ENCODE measurements at regions not wholly inside any gene's neighbourhood (a gene's known extent, or its start where the extent isn't known, plus 50 kb on each side); places are given as distances from the start of the nearest gene placed in this dataset.

DNA sequence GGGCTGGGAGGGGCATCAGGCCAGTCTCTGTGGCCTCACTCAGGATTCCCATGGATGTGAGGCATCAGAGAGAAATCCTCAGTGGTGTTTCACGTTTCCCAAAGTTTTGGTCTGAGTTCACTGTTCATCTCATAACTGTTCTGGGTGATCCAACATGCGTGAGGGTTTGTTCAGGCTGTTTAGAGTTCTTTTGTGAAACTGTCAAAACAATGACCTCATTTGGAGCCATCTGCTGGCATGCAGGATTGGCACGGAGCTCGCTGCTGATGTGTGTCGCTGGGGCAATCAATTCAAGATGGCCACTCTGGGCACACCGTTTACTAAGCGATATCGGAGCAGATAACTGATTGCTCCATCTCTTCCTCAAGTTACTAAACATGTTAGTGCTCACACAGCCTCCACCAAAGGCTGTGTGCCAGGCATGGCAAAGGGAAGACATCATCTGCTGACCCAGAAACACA, 365.6 kb downstream of the WDR11 start:
- Histone ChIP-seq H3K9ac (ENCODE audit: low read depth, low read length, poor library complexity, severe bottlenecking) (no peak overlapping the region), H3K9me2 (replicated peaks; ENCODE audit: low read depth, low read length) (no peaks in the 10 kb centered on the region), H3K4me3 (ENCODE audit: low read length, poor library complexity, severe bottlenecking) (no peak overlapping the region), H4K20me1 (ENCODE audit: insufficient read depth, low read length, poor library complexity, severe bottlenecking) (no peaks in the 10 kb centered on the region), H2AFZ (ENCODE audit: low read length) (no peak overlapping the region), H3K4me1 (ENCODE audit: insufficient read depth, low read length, poor library complexity, severe bottlenecking) (no peaks in the 10 kb centered on the region), H3K36me3 (ENCODE audit: insufficient read depth, low read length) (no peaks in the 10 kb centered on the region), H3K4me2 (ENCODE audit: low read depth, low read length, poor library complexity, severe bottlenecking) (no peak overlapping the region), H3F3A (ENCODE audit: low read depth) (no peaks in the 10 kb centered on the region), H3K27me3 (ENCODE audit: insufficient read depth, low read length, poor library complexity, severe bottlenecking) (no peaks in the 10 kb centered on the region), H3K79me2 (ENCODE audit: insufficient read depth, low read length) (no peaks in the 10 kb centered on the region), H3K9me3 (ENCODE audit: insufficient read depth, low read depth, low read length) (no peaks in the 10 kb centered on the region)
- TF ChIP-seq, protein P1, sequence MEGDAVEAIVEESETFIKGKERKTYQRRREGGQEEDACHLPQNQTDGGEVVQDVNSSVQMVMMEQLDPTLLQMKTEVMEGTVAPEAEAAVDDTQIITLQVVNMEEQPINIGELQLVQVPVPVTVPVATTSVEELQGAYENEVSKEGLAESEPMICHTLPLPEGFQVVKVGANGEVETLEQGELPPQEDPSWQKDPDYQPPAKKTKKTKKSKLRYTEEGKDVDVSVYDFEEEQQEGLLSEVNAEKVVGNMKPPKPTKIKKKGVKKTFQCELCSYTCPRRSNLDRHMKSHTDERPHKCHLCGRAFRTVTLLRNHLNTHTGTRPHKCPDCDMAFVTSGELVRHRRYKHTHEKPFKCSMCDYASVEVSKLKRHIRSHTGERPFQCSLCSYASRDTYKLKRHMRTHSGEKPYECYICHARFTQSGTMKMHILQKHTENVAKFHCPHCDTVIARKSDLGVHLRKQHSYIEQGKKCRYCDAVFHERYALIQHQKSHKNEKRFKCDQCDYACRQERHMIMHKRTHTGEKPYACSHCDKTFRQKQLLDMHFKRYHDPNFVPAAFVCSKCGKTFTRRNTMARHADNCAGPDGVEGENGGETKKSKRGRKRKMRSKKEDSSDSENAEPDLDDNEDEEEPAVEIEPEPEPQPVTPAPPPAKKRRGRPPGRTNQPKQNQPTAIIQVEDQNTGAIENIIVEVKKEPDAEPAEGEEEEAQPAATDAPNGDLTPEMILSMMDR (conservative IDR thresholded peaks at IDR 0.05; ENCODE audit: low read length), result no peak
- no peak for TF ChIP-seq EZH2phosphoT487 (IDR thresholded peaks at IDR 0.05; ENCODE audit: borderline replicate concordance)

DNA sequence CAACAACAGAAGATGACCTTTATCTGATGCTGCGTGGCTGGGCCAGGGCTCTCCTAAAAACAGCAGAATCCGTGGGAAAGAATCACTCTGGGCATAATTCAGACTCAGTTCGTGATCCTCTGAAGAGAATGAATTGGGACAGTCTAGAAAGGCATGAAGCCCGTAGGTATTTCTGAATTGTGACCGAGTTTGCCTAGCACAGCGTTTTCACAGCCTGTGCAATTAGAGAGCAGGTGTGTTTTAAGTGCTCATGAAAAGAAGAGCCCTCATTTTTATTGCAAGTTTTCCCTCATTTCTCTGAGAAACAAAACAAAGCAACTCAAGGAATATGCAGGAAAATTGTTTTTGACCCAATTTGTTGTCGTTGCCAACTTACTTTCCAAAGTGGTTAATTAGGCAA, 366.2 kb downstream of the WDR11 start:
- H3K4me1 ChIP-seq (ENCODE audit: insufficient read depth, low read length, poor library complexity, severe bottlenecking), result no peaks in the 10 kb centered on the region
- H3K79me2 ChIP-seq (ENCODE audit: insufficient read depth, low read length), result no peaks in the 10 kb centered on the region
- H3K36me3 ChIP-seq (ENCODE audit: insufficient read depth, low read length), result no peaks in the 10 kb centered on the region
- H3K4me2 ChIP-seq (ENCODE audit: low read depth, low read length, poor library complexity, severe bottlenecking), result no peak overlapping the region
- H3K9ac ChIP-seq (ENCODE audit: low read depth, low read length, poor library complexity, severe bottlenecking), result no peak overlapping the region
- TF ChIP-seq, protein P1 (conservative IDR thresholded peaks at IDR 0.05; ENCODE audit: low read length), result no peak
- no peak for TF ChIP-seq EZH2phosphoT487 (IDR thresholded peaks at IDR 0.05; ENCODE audit: borderline replicate concordance)
- H4K20me1 ChIP-seq (ENCODE audit: insufficient read depth, low read length, poor library complexity, severe bottlenecking), result no peaks in the 10 kb centered on the region
- no peaks in the 10 kb centered on the region for H3K27me3 ChIP-seq (ENCODE audit: insufficient read depth, low read length, poor library complexity, severe bottlenecking)
- no peaks in the 10 kb centered on the region for H3K9me2 ChIP-seq (replicated peaks; ENCODE audit: low read depth, low read length)
- no peaks in the 10 kb centered on the region for H3K9me3 ChIP-seq (ENCODE audit: insufficient read depth, low read depth, low read length)
- no peaks in the 10 kb centered on the region for H3F3A ChIP-seq (ENCODE audit: low read depth)
- no peak overlapping the region for H3K4me3 ChIP-seq (ENCODE audit: low read length, poor library complexity, severe bottlenecking)
- no peak overlapping the region for H2AFZ ChIP-seq (ENCODE audit: low read length)

DNA sequence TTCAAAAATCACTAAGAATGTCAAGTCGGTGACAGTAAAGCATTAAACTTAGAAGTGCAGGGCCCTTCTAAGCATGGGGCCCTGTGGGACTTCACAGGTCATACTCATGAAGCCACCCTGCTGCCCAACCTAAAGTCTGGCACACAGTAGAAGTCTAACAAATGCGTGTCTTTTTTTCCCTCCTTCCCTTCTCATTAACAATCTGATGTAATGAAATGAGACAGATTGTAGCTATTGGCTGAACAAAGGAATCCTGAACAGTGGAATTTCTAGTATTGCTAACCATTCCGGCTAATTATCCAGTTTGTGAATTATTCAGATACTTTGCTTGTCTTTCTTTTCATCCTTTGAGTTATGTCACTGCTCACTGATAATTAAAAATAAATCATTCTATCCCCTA, 369.9 kb downstream of the WDR11 start:
- H3K9ac ChIP-seq (ENCODE audit: low read depth, low read length, poor library complexity, severe bottlenecking), result no peak overlapping the region
- H2AFZ ChIP-seq (ENCODE audit: low read length), result no peak overlapping the region
- H4K20me1 ChIP-seq (ENCODE audit: insufficient read depth, low read length, poor library complexity, severe bottlenecking), result no peaks in the 10 kb centered on the region
- no peaks in the 10 kb centered on the region for H3K36me3 ChIP-seq (ENCODE audit: insufficient read depth, low read length)
- no peaks in the 10 kb centered on the region for H3K9me3 ChIP-seq (ENCODE audit: insufficient read depth, low read depth, low read length)
- H3K9me2 ChIP-seq (replicated peaks; ENCODE audit: low read depth, low read length), result no peaks in the 10 kb centered on the region
- TF ChIP-seq EZH2phosphoT487 (IDR thresholded peaks at IDR 0.05; ENCODE audit: borderline replicate concordance), result no peak
- TF ChIP-seq, protein P1 (conservative IDR thresholded peaks at IDR 0.05; ENCODE audit: low read length), result no peak
- H3K4me2 ChIP-seq (ENCODE audit: low read depth, low read length, poor library complexity, severe bottlenecking), result no peak overlapping the region
- H3F3A ChIP-seq (ENCODE audit: low read depth), result no peaks in the 10 kb centered on the region
- no peak overlapping the region for H3K4me3 ChIP-seq (ENCODE audit: low read length, poor library complexity, severe bottlenecking)
- H3K4me1 ChIP-seq (ENCODE audit: insufficient read depth, low read length, poor library complexity, severe bottlenecking), result no peaks in the 10 kb centered on the region
- no peaks in the 10 kb centered on the region for H3K27me3 ChIP-seq (ENCODE audit: insufficient read depth, low read length, poor library complexity, severe bottlenecking)
- no peaks in the 10 kb centered on the region for H3K79me2 ChIP-seq (ENCODE audit: insufficient read depth, low read length)
